SK-N-SH (cell line): ENCODE measurements at regions not wholly inside any gene's neighbourhood (a gene's known extent, or its start where the extent isn't known, plus 50 kb on each side); places are given as distances from the start of the nearest gene placed in this dataset.

Source experiments
- CTCF ChIA-PET: fragments of 300-600, 350-600 bp; formaldehyde crosslinking; extraction: SDS; loops from one replicate; lab custom pipeline; 2021; lab: Yijun Ruan, JAX
- POLR2A ChIA-PET: fragments of 350-600 bp; sonication (Branson Sonifier 250); formaldehyde crosslinking; extraction: SDS; loops from one replicate; lab custom pipeline; 2020; ENCODE audit warnings: antibody characterized with exemption, inconsistent platforms; lab: Yijun Ruan, JAX
- DNase-seq: peaks from one replicate; pipeline ENCODE4 v3.0.0; 2012
- H2AFZ ChIP-seq: fragments of 200-600 bp; sonication (generic); 2 replicates; pipeline ENCODE4 v1.8.1; 2016; ENCODE audit warnings: antibody characterized with exemption, mild to moderate bottlenecking, low read depth
- H3F3A ChIP-seq: fragments of 200-600 bp; sonication (generic); replicated peaks from 2 replicates; pipeline ENCODE3; 2016; ENCODE audit warnings: antibody characterized with exemption, mild to moderate bottlenecking; ENCODE audit not compliant: insufficient read depth
- H3K27ac ChIP-seq, 2 experiments: fragments of 200-500 bp in 1 of 2; fragments of 200-600 bp in 1 of 2; sonication (Bioruptor generic) in 1 of 2; sonication (generic), shearing (Covaris generic) in 1 of 2; 2 replicates each; pipeline versions ENCODE4 v1.5.1 to v1.6.1; 2014 to 2016; ENCODE audit warnings: low read depth in 2 of 2, inconsistent platforms in 1 of 2, low read length in 1 of 2, mild to moderate bottlenecking in 1 of 2, mixed read lengths in 1 of 2
- H3K27me3 ChIP-seq: fragments of 200-600 bp; sonication (generic), shearing (Covaris generic); 2 replicates; pipeline ENCODE4 v1.6.1; 2016; ENCODE audit warnings: mixed run types; ENCODE audit not compliant: insufficient read depth
- H3K36me3 ChIP-seq, 2 experiments: fragments of 200-500 bp in 1 of 2; fragments of 200-600 bp in 1 of 2; sonication (Bioruptor generic) in 1 of 2; sonication (generic) in 1 of 2; replicated peaks in 1 of 2; 2 replicates each; pipeline versions ENCODE3 to v1.5.1; 2014 to 2016; ENCODE audit warnings: low read length in 1 of 2, mild to moderate bottlenecking in 1 of 2; ENCODE audit not compliant: insufficient read depth in 2 of 2, control insufficient read depth in 1 of 2
- H3K4me1 ChIP-seq, 2 experiments: fragments of 200-500 bp in 1 of 2; fragments of 200-600 bp in 1 of 2; sonication (Bioruptor generic) in 1 of 2; sonication (generic), shearing (Covaris generic) in 1 of 2; 2 replicates each; pipeline versions ENCODE4 v1.5.1 to v1.6.1; 2014 to 2016; ENCODE audit warnings: low read depth in 1 of 2, low read length in 1 of 2, mixed run types in 1 of 2; ENCODE audit not compliant: insufficient read depth in 2 of 2, control insufficient read depth in 1 of 2
- H3K4me2 ChIP-seq: fragments of 200-600 bp; sonication (generic), shearing (Covaris generic); 2 replicates; pipeline ENCODE4 v1.6.1; 2017; ENCODE audit warnings: mixed run types
- H3K4me3 ChIP-seq, 2 experiments: fragments of 200-500 bp in 1 of 2; fragments of 200-600 bp in 1 of 2; sonication (Bioruptor generic) in 1 of 2; sonication (generic), shearing (Covaris generic) in 1 of 2; 2 replicates each; pipeline versions ENCODE4 v1.5.1 to v1.8.1; 2014 to 2016; ENCODE audit warnings: low read depth in 2 of 2, inconsistent platforms in 1 of 2, low read length in 1 of 2, mild to moderate bottlenecking in 1 of 2, mixed read lengths in 1 of 2, moderate library complexity in 1 of 2
- H3K79me2 ChIP-seq: fragments of 200-600 bp; sonication (generic); 2 replicates; pipeline ENCODE4 v1.8.1; 2017; ENCODE audit warnings: mild to moderate bottlenecking; ENCODE audit not compliant: insufficient read depth
- H3K9ac ChIP-seq: fragments of 200-600 bp; sonication (generic); 2 replicates; pipeline ENCODE4 v1.6.1; 2017; ENCODE audit warnings: mixed run types
- H3K9me2 ChIP-seq: fragments of 200-600 bp; sonication (generic); 2 replicates; pipeline ENCODE4 v1.6.1; 2017; ENCODE audit warnings: mixed run types
- H3K9me3 ChIP-seq: fragments of 200-600 bp; sonication (generic); 2 replicates; pipeline ENCODE4 v1.6.1; 2017; ENCODE audit warnings: mixed run types, mild to moderate bottlenecking, moderate library complexity
- H4K20me1 ChIP-seq: fragments of 200-600 bp; sonication (generic); 2 replicates; pipeline ENCODE4 v1.6.1; 2017; ENCODE audit warnings: mild to moderate bottlenecking, mixed run types; ENCODE audit not compliant: insufficient read depth
- CHD2 ChIP-seq: fragments of 150-350 bp; IDR thresholded peaks from 2 replicates; pipeline ENCODE4 v1.6.1; 2018; ENCODE audit warnings: low read length; ENCODE audit not compliant: partially characterized antibody
- CTCF ChIP-seq: fragments of 200-600 bp; sonication (generic); IDR thresholded peaks from 2 replicates; pipeline ENCODE4 v1.6.1; 2017; ENCODE audit warnings: antibody characterized with exemption, mild to moderate bottlenecking, moderate library complexity
- ELF1 ChIP-seq: IDR thresholded peaks from 2 replicates; pipeline ENCODE4 v1.4.0; 2012
- EP300 ChIP-seq, 2 experiments: IDR thresholded peaks; 2 replicates each; pipeline versions ENCODE4 v1.4.0 to v1.6.1; 2012; ENCODE audit warnings: borderline replicate concordance in 1 of 2, low read depth in 1 of 2, low read length in 1 of 2
- EZH2phosphoT487 ChIP-seq: fragments of 200-600 bp; sonication (generic); IDR thresholded peaks from 2 replicates; pipeline ENCODE4 v1.6.1; 2017; ENCODE audit warnings: low read depth, mixed run types, mild to moderate bottlenecking, antibody characterized with exemption, moderate library complexity, borderline replicate concordance
- FOXJ3 ChIP-seq: sonication (generic); formaldehyde crosslinking; IDR thresholded peaks from 2 replicates; pipeline ENCODE4 v1.5.1; 2020; ENCODE audit warnings: mild to moderate bottlenecking, missing genetic modification reagents
- FOXM1 ChIP-seq: IDR thresholded peaks from 2 replicates; pipeline ENCODE4 v1.4.0; 2012; ENCODE audit warnings: low read depth, mild to moderate bottlenecking
- NFIC ChIP-seq: IDR thresholded peaks from 2 replicates; pipeline ENCODE4 v1.4.0; 2012; ENCODE audit warnings: borderline replicate concordance
- PBX3 ChIP-seq: IDR thresholded peaks from 2 replicates; pipeline ENCODE4; 2012
- POLR2AphosphoS5 ChIP-seq: IDR thresholded peaks from 2 replicates; pipeline ENCODE4 v1.6.1; 2012; ENCODE audit warnings: low read depth, low read length
- RAD21 ChIP-seq: IDR thresholded peaks from 2 replicates; pipeline ENCODE4 v1.6.1; 2012; ENCODE audit warnings: mild to moderate bottlenecking, low read length
- SMC3 ChIP-seq: IDR thresholded peaks from 2 replicates; pipeline ENCODE4 v1.6.1; 2012; ENCODE audit warnings: low read depth, low read length, improper control_type of control experiment
- WGBS: methylation state at CpG from one replicate; pipeline ENCODE4 v1.1.6; 2017; ENCODE audit warnings: low lambda C conversion rate; 5-methylcytosine and 5-hydroxymethylcytosine counted together

- POLR2A ChIA-PET = no interaction called here
- H3K4me3 ChIP-seq = no peak overlapping the region
- CTCF ChIA-PET = no interaction called here
- H3K9me2 ChIP-seq = no peaks in the 10 kb centered on the region
- no peaks in the 10 kb centered on the region for H3K36me3 ChIP-seq
- TF ChIP-seq ELF1 = no peak
- TF ChIP-seq EZH2phosphoT487 = no peak
- TF ChIP-seq PBX3 = no peak
- no peak overlapping the region for H3K4me2 ChIP-seq
- no peaks in the 10 kb centered on the region for H4K20me1 ChIP-seq
- H3K27ac ChIP-seq = no peak overlapping the region
- no peak for DNase-seq
- WGBS = 77% methylated on average over 4 of the region's 4 CpGs
- H2AFZ ChIP-seq = no peak overlapping the region
- H3K27me3 ChIP-seq = no peaks in the 10 kb centered on the region
- no peaks in the 10 kb centered on the region for H3F3A ChIP-seq
- no peaks in the 10 kb centered on the region for H3K79me2 ChIP-seq
- no peaks in the 10 kb centered on the region for H3K9me3 ChIP-seq
- no peak overlapping the region for H3K9ac ChIP-seq
- no peaks in the 10 kb centered on the region for H3K4me1 ChIP-seq
Observed at GRCh38 chr1:168982778-168983177, 123.7 kb upstream of the ATP1B1 start.

- H3K9ac ChIP-seq = no peak overlapping the region
- CTCF ChIA-PET = interaction anchor here (1.0 kb wide), 1 partner anchor 361 kb away, joined by 3 read pairs; no protein-coding TSS in a partner anchor
- H3K27ac ChIP-seq = no peak overlapping the region
- no peaks in the 10 kb centered on the region for H3K4me1 ChIP-seq
- H3K79me2 ChIP-seq = no peaks in the 10 kb centered on the region
- H3K4me2 ChIP-seq = no peak overlapping the region
- no peak for TF ChIP-seq POLR2AphosphoS5
- no peak for TF ChIP-seq CTCF
- no peak for TF ChIP-seq NFIC
- no peak for TF ChIP-seq RAD21
- no peak for TF ChIP-seq EP300 (IDR thresholded peaks at IDR 0.05; ENCODE audit: borderline replicate concordance in 1 of 2, low read depth in 1 of 2, low read length in 1 of 2)
- TF ChIP-seq FOXM1 = no peak
- no peak for TF ChIP-seq FOXJ3 (CRISPR knock-in tag)
- no peak for TF ChIP-seq SMC3
- TF ChIP-seq CHD2 = no peak
- no peak for DNase-seq
- no peaks in the 10 kb centered on the region for H3K27me3 ChIP-seq
- 71% methylated on average over 4 of the region's 4 CpGs for WGBS
- H3K4me3 ChIP-seq = no peak overlapping the region
- H3K36me3 ChIP-seq = no peaks in the 10 kb centered on the region
- no peak overlapping the region for H2AFZ ChIP-seq
- POLR2A ChIA-PET = no interaction called here
- H3F3A ChIP-seq = peaks cover 4% of the 10 kb centered on the region
- no peaks in the 10 kb centered on the region for H4K20me1 ChIP-seq
- no peaks in the 10 kb centered on the region for H3K9me2 ChIP-seq
- no peaks in the 10 kb centered on the region for H3K9me3 ChIP-seq
Observed at GRCh38 chr1:168987330-168987729, 119.2 kb upstream of the ATP1B1 start.
